SK-N-SH (cell line): ENCODE measurements at regions not wholly inside any gene's neighbourhood (a gene's known extent, or its start where the extent isn't known, plus 50 kb on each side); places are given as distances from the start of the nearest gene placed in this dataset.

ENCODE experiments used
- CTCF ChIA-PET: fragments of 300-600, 350-600 bp; formaldehyde crosslinking; extraction: SDS; loops from one replicate; lab custom pipeline; 2021; lab: Yijun Ruan, JAX
- POLR2A ChIA-PET: fragments of 350-600 bp; sonication (Branson Sonifier 250); formaldehyde crosslinking; extraction: SDS; loops from one replicate; lab custom pipeline; 2020; ENCODE audit warnings: antibody characterized with exemption, inconsistent platforms; lab: Yijun Ruan, JAX
- DNase-seq: peaks from one replicate; pipeline ENCODE4 v3.0.0; 2012
- H2AFZ ChIP-seq: fragments of 200-600 bp; sonication (generic); 2 replicates; pipeline ENCODE4 v1.8.1; 2016; ENCODE audit warnings: antibody characterized with exemption, mild to moderate bottlenecking, low read depth
- H3F3A ChIP-seq: fragments of 200-600 bp; sonication (generic); replicated peaks from 2 replicates; pipeline ENCODE3; 2016; ENCODE audit warnings: antibody characterized with exemption, mild to moderate bottlenecking; ENCODE audit not compliant: insufficient read depth
- H3K27ac ChIP-seq, 2 experiments: fragments of 200-500 bp in 1 of 2; fragments of 200-600 bp in 1 of 2; sonication (Bioruptor generic) in 1 of 2; sonication (generic), shearing (Covaris generic) in 1 of 2; 2 replicates each; pipeline versions ENCODE4 v1.5.1 to v1.6.1; 2014 to 2016; ENCODE audit warnings: low read depth in 2 of 2, inconsistent platforms in 1 of 2, low read length in 1 of 2, mild to moderate bottlenecking in 1 of 2, mixed read lengths in 1 of 2
- H3K27me3 ChIP-seq: fragments of 200-600 bp; sonication (generic), shearing (Covaris generic); 2 replicates; pipeline ENCODE4 v1.6.1; 2016; ENCODE audit warnings: mixed run types; ENCODE audit not compliant: insufficient read depth
- H3K36me3 ChIP-seq, 2 experiments: fragments of 200-500 bp in 1 of 2; fragments of 200-600 bp in 1 of 2; sonication (Bioruptor generic) in 1 of 2; sonication (generic) in 1 of 2; replicated peaks in 1 of 2; 2 replicates each; pipeline versions ENCODE3 to v1.5.1; 2014 to 2016; ENCODE audit warnings: low read length in 1 of 2, mild to moderate bottlenecking in 1 of 2; ENCODE audit not compliant: insufficient read depth in 2 of 2, control insufficient read depth in 1 of 2
- H3K4me1 ChIP-seq, 2 experiments: fragments of 200-500 bp in 1 of 2; fragments of 200-600 bp in 1 of 2; sonication (Bioruptor generic) in 1 of 2; sonication (generic), shearing (Covaris generic) in 1 of 2; 2 replicates each; pipeline versions ENCODE4 v1.5.1 to v1.6.1; 2014 to 2016; ENCODE audit warnings: low read depth in 1 of 2, low read length in 1 of 2, mixed run types in 1 of 2; ENCODE audit not compliant: insufficient read depth in 2 of 2, control insufficient read depth in 1 of 2
- H3K4me2 ChIP-seq: fragments of 200-600 bp; sonication (generic), shearing (Covaris generic); 2 replicates; pipeline ENCODE4 v1.6.1; 2017; ENCODE audit warnings: mixed run types
- H3K4me3 ChIP-seq, 2 experiments: fragments of 200-500 bp in 1 of 2; fragments of 200-600 bp in 1 of 2; sonication (Bioruptor generic) in 1 of 2; sonication (generic), shearing (Covaris generic) in 1 of 2; 2 replicates each; pipeline versions ENCODE4 v1.5.1 to v1.8.1; 2014 to 2016; ENCODE audit warnings: low read depth in 2 of 2, inconsistent platforms in 1 of 2, low read length in 1 of 2, mild to moderate bottlenecking in 1 of 2, mixed read lengths in 1 of 2, moderate library complexity in 1 of 2
- H3K79me2 ChIP-seq: fragments of 200-600 bp; sonication (generic); 2 replicates; pipeline ENCODE4 v1.8.1; 2017; ENCODE audit warnings: mild to moderate bottlenecking; ENCODE audit not compliant: insufficient read depth
- H3K9ac ChIP-seq: fragments of 200-600 bp; sonication (generic); 2 replicates; pipeline ENCODE4 v1.6.1; 2017; ENCODE audit warnings: mixed run types
- H3K9me2 ChIP-seq: fragments of 200-600 bp; sonication (generic); 2 replicates; pipeline ENCODE4 v1.6.1; 2017; ENCODE audit warnings: mixed run types
- H3K9me3 ChIP-seq: fragments of 200-600 bp; sonication (generic); 2 replicates; pipeline ENCODE4 v1.6.1; 2017; ENCODE audit warnings: mixed run types, mild to moderate bottlenecking, moderate library complexity
- H4K20me1 ChIP-seq: fragments of 200-600 bp; sonication (generic); 2 replicates; pipeline ENCODE4 v1.6.1; 2017; ENCODE audit warnings: mild to moderate bottlenecking, mixed run types; ENCODE audit not compliant: insufficient read depth
- CHD2 ChIP-seq: fragments of 150-350 bp; IDR thresholded peaks from 2 replicates; pipeline ENCODE4 v1.6.1; 2018; ENCODE audit warnings: low read length; ENCODE audit not compliant: partially characterized antibody
- ELF1 ChIP-seq: IDR thresholded peaks from 2 replicates; pipeline ENCODE4 v1.4.0; 2012
- FOXM1 ChIP-seq: IDR thresholded peaks from 2 replicates; pipeline ENCODE4 v1.4.0; 2012; ENCODE audit warnings: low read depth, mild to moderate bottlenecking
- GABPA ChIP-seq: IDR thresholded peaks from 2 replicates; pipeline ENCODE4 v1.4.0; 2012; ENCODE audit warnings: low read depth, mild to moderate bottlenecking
- IRF3 ChIP-seq: fragments of 150-350 bp; IDR thresholded peaks from 2 replicates; pipeline ENCODE4 v1.6.1; 2016; ENCODE audit warnings: mild to moderate bottlenecking, low read depth, low read length
- NFIC ChIP-seq: IDR thresholded peaks from 2 replicates; pipeline ENCODE4 v1.4.0; 2012; ENCODE audit warnings: borderline replicate concordance
- NRF1 ChIP-seq: IDR thresholded peaks from 2 replicates; pipeline ENCODE4 v1.6.1; 2012; ENCODE audit warnings: low read depth, mild to moderate bottlenecking, low read length
- RAD21 ChIP-seq: IDR thresholded peaks from 2 replicates; pipeline ENCODE4 v1.6.1; 2012; ENCODE audit warnings: mild to moderate bottlenecking, low read length
- RCOR1 ChIP-seq: fragments of 150-350 bp; IDR thresholded peaks from 2 replicates; pipeline ENCODE4 v1.6.1; 2017; ENCODE audit warnings: antibody characterized with exemption, low read length
- REST ChIP-seq: IDR thresholded peaks from 2 replicates; pipeline ENCODE4 v1.6.1; 2012; ENCODE audit warnings: mild to moderate bottlenecking, low read depth, low read length, moderate library complexity
- RXRA ChIP-seq: IDR thresholded peaks from 2 replicates; pipeline ENCODE4 v1.4.0; 2012; ENCODE audit warnings: low read depth, mild to moderate bottlenecking, borderline replicate concordance
- TCF12 ChIP-seq: IDR thresholded peaks from 2 replicates; pipeline ENCODE4 v1.4.0; 2012
- USF1 ChIP-seq: IDR thresholded peaks from 2 replicates; pipeline ENCODE4 v1.4.0; 2012; ENCODE audit warnings: low read depth, borderline replicate concordance
- USF2 ChIP-seq: fragments of 150-350 bp; IDR thresholded peaks from 2 replicates; pipeline ENCODE4 v1.6.1; 2017; ENCODE audit warnings: antibody characterized with exemption, low read length, low read depth, borderline replicate concordance
- ZBTB33 ChIP-seq: IDR thresholded peaks from 2 replicates; pipeline ENCODE4 v1.4.0; 2012; ENCODE audit warnings: low read depth, borderline replicate concordance
- WGBS: methylation state at CpG from one replicate; pipeline ENCODE4 v1.1.6; 2017; ENCODE audit warnings: low lambda C conversion rate; 5-methylcytosine and 5-hydroxymethylcytosine counted together

GRCh38 chr2:186032930-186033329, 294.3 kb downstream of the FSIP2 start:
- Histone ChIP-seq H3K4me1 (peaks cover 0 to 2% of the 10 kb centered on the region in 2 experiments; a peak in 2 of 4 replicates), H3K27me3 (no peaks in the 10 kb centered on the region), H3K4me3 (no peak overlapping the region), H3K9me3 (no peaks in the 10 kb centered on the region), H3K36me3 (no peaks in the 10 kb centered on the region), H2AFZ (no peak overlapping the region), H3K9ac (no peak overlapping the region), H3K9me2 (no peaks in the 10 kb centered on the region), H3F3A (no peaks in the 10 kb centered on the region), H3K4me2 (no peak overlapping the region), H3K79me2 (no peaks in the 10 kb centered on the region), H3K27ac (no peak overlapping the region), H4K20me1 (no peaks in the 10 kb centered on the region)
- TF ChIP-seq ZBTB33 (no peak), RCOR1 (no peak), RXRA (no peak), USF2 (no peak), CHD2 (no peak), TCF12 (no peak), IRF3 (no peak), GABPA (no peak), NRF1 (no peak), FOXM1 (no peak), RAD21 (no peak)
- WGBS, result 81% methylated on average over 2 of the region's 2 CpGs
- ChIA-PET CTCF (interaction anchor here (0.7 to 1.6 kb wide), 2 partner anchors 12 kb away, joined by 3 to 6 read pairs; no protein-coding TSS in a partner anchor), POLR2A (no interaction called here)
- no peak for DNase-seq

- Histone ChIP-seq H3K4me2 (no peak overlapping the region), H3K4me3 (no peak overlapping the region), H2AFZ (no peak overlapping the region), H3K36me3 (no peaks in the 10 kb centered on the region), H3K79me2 (no peaks in the 10 kb centered on the region), H3K9me3 (no peaks in the 10 kb centered on the region), H3K27ac (no peak overlapping the region), H3K27me3 (no peaks in the 10 kb centered on the region), H4K20me1 (no peaks in the 10 kb centered on the region), H3K9me2 (no peaks in the 10 kb centered on the region), H3K9ac (no peak overlapping the region), H3F3A (no peaks in the 10 kb centered on the region), H3K4me1 (peaks cover 0 to 2% of the 10 kb centered on the region in 2 experiments; a peak in 2 of 4 replicates)
- POLR2A ChIA-PET, result no interaction called here
- 90% methylated on average over 4 of the region's 4 CpGs for WGBS
- CTCF ChIA-PET, result interaction anchor here (0.6 to 1.6 kb wide), 2 partner anchors 11 to 80 kb away, joined by 3 to 6 read pairs; no protein-coding TSS in a partner anchor
- DNase-seq, result no peak
- TF ChIP-seq TCF12 (no peak), USF1 (no peak), ZBTB33 (no peak), REST (no peak), USF2 (no peak), NFIC (no peak), RAD21 (no peak), ELF1 (no peak)
Observed at GRCh38 chr2:186033541-186033940, 294.9 kb downstream of the FSIP2 start.
